Mucosa of gallbladder (tissue), 1 donor: ENCODE measurements at regions not wholly inside any gene's neighbourhood (a gene's known extent, or its start where the extent isn't known, plus 50 kb on each side); places are given as distances from the start of the nearest gene placed in this dataset.

ENCODE experiments used
- DNase-seq: peaks from one replicate; pipeline ENCODE4 v3.0.0-alpha.2; 2020; ENCODE audit warnings: low spot score
- donor health status: DM: no; HTN: no; CAD: no.

GRCh38 chr9:7946458-7946857 lies 146.9 kb upstream of the DMAC1 start:
- no peak for DNase-seq

GRCh38 chr9:7944572-7944971 lies 145.0 kb upstream of the DMAC1 start:
- no peak for DNase-seq

- DNase-seq: no peak
Measured at GRCh38 chr9:7937761-7938491, 138.3 kb upstream of the DMAC1 start.

GRCh38 chr9:7936996-7937395 lies 137.4 kb upstream of the DMAC1 start:
- DNase-seq: no peak

- no peak for DNase-seq
Measured at GRCh38 chr9:7936163-7936562, 136.6 kb upstream of the DMAC1 start.

GRCh38 chr9:7935681-7936080 lies 136.1 kb upstream of the DMAC1 start:
- DNase-seq: no peak

GRCh38 chr9:7932767-7933166 lies 133.2 kb upstream of the DMAC1 start:
- no peak for DNase-seq

- no peak for DNase-seq
Measured at GRCh38 chr9:7930613-7931012, 131.0 kb upstream of the DMAC1 start.

GRCh38 chr9:7921545-7922197 lies 122.1 kb upstream of the DMAC1 start:
- DNase-seq: no peak

GRCh38 chr9:7912037-7912535 lies 112.5 kb upstream of the DMAC1 start:
- DNase-seq: no peak

- DNase-seq: peak; percentile 11
Measured at GRCh38 chr9:7910426-7911020, 110.9 kb upstream of the DMAC1 start.

GRCh38 chr9:7909537-7909936 lies 110.0 kb upstream of the DMAC1 start:
- no peak for DNase-seq

GRCh38 chr9:7907551-7908337 lies 108.2 kb upstream of the DMAC1 start:
- DNase-seq: no peak

GRCh38 chr9:7906783-7907550 lies 107.4 kb upstream of the DMAC1 start:
- no peak for DNase-seq

- no peak for DNase-seq
Measured at GRCh38 chr9:7901621-7902020, 102.0 kb upstream of the DMAC1 start.

GRCh38 chr9:7900541-7900940 lies 101.0 kb upstream of the DMAC1 start:
- no peak for DNase-seq

GRCh38 chr9:7899753-7900152 lies 100.2 kb upstream of the DMAC1 start:
- DNase-seq: no peak

GRCh38 chr9:7894231-7894630 lies 94.7 kb upstream of the DMAC1 start:
- no peak for DNase-seq

GRCh38 chr9:7892975-7893374 lies 93.4 kb upstream of the DMAC1 start:
- no peak for DNase-seq

- no peak for DNase-seq
Measured at GRCh38 chr9:7879551-7880245, 80.1 kb upstream of the DMAC1 start.
